Stimulated activated CD8-positive, alpha-beta memory T cell treated with anti-CD3 and anti-CD28 coated beads, Interleukin-7, amount 100 ng/mL, for 48 hours (primary cell): ENCODE measurements at regions not wholly inside any gene's neighbourhood (a gene's known extent, or its start where the extent isn't known, plus 50 kb on each side); places are given as distances from the start of the nearest gene placed in this dataset.

Source experiments
- DNase-seq, 2 donors: peaks; one replicate each; pipeline ENCODE4 v3.0.0-alpha.2; 2020; ENCODE audit warnings: low read depth in 1 of 2; ENCODE audit errors: extremely low read depth in 1 of 2

GRCh38 chr10:130729876-130730275, 581.6 kb downstream of the TCERG1L start:
- DNase-seq = no peak

DNA sequence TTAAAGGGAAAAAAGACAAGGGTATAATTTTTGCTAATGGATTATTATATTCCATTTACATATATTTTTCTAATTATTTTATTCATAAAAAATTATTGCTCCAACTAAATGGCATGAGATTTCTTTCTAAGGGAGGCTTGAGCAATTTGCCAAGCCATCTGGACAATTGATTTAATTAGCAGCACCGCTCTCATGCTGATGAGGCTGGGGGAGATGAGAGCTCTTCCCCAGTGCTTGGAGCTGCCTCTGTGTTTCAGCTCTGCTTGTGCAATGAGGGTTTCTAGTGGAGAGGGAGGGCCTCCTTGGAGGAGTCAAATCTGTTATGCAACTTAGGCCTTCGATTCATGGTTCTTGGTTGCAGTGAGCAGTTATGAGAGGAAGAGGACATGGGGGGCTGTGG, 574.3 kb downstream of the TCERG1L start:
- DNase-seq = no peak

DNA sequence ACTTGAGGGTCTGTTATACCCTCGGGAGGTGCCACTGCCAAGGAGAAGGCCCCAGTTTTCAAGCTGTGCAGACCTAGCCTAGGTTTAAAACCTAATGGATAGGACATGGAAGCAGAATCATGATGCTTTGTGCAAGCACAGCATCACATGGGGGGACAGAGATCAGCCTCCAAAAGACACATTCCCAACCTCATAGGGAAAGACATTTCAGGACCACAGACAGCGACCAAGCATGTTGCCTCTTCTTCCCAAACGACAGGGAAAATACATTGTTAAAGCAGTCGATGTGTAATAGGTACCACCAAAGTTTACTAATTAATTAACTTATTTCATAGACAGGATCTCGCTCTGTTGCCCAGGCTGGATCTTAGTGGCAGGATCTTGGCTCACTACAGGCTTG, 573.9 kb downstream of the TCERG1L start:
- DNase-seq = no peak

- DNase-seq = no peak
Measured at GRCh38 chr10:130739016-130739756, 572.3 kb downstream of the TCERG1L start.

DNA sequence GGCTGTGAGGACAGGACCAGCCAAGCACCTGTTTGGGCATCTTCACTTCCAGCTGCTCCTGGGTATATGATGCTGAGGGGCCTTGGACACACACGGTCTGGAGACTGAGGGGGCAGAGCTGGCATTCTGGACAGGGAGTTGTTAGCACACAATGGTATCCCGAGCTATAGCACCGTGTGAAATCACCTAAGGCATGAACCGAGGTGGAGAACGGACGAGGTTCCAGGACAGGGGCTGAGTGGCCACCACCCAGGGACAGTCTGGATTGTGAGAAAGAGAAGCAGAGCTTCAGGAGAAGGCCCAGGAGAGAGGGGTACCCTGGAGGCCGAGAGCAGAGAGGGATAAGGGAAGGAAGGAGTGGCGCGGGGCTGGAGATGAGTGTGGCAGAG, 571.8 kb downstream of the TCERG1L start:
- DNase-seq = no peak

- no peak for DNase-seq
Measured at GRCh38 chr10:130740166-130740565, 571.4 kb downstream of the TCERG1L start.

DNA sequence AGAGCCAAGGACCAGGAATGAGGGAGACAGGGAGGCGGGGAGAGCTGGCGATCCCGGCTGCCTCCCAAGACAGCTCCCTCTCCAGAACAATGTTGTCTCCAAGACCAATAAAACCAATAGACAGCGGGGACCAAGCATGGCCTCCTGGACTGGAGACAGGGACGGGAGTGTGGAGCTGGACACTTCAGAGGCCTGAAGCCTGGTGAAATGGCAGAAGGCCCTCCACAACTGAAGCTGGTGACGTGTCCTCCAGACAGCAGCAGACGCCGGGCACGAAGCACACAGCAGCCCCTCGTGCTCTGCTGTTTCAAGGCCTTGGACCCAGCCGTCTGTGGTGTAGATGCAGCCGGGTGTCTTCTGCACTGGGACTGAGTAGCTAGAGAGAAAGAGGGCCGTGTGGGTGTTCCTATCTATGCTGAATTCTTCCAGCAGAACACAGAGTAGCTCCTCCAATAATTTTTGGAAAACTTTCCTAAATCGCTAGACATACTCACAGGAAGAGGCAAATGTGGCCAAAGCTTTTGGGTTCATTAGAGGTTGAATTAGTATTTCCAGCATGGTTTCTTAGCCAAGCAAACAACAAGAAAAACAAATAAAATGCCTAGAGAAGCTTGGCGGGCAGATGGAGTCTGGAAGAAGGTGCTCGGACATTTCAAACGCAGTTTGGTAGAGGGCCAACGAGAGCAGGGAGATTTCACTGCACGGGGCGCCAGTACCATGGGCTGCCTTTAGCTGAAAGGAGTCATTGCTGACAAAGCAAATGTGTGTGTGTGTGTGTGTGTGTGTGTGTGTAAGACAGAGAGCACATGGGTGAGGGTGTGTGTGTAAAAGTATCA, 570.4 kb downstream of the TCERG1L start:
- DNase-seq = no peak

DNA sequence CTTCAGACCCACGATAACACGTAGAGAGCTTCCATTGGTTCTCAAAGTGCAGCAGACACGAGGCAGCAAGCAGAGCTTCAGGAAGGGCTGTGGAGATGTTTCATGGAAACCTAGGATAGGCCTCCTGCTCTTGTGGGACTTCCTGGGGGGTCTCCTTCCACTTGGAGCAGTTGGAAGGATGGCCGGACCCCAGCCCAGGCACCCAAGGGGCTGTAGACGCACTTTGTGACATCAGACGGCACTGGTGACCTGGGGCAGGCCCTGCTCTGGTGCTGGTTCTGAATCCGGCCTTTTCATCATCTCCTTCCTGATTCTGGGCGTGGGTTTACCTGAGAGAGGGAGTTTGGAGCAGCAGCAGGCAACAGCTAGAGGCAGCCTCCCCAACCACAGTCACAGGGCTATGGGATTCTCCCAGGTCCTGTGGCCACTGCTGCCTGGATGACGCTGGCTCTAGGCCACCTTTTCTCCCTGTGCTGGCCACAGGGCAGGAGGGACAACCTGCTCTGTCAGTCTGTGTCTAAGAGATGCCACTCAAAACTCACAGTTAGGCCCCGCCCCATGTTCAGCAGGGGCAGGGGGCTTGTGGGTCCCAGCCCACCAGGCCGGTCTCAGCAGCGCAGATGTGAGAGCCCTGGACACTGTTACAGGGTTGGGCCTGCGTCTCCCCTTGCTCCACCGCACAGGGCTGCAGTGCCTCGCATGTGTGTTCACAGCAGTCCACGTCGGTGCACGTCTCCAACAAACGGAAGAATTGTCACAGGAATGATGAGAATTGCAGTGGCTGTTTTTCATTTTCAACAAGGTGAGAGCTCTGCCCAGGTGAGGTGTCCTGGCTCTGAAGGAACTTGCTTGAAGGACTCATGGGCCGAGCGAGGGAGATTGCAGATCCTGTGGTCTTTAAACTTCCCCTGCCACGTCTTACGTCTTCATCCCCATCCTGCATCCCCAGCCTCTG, 569.3 kb downstream of the TCERG1L start:
- no peak for DNase-seq

DNA sequence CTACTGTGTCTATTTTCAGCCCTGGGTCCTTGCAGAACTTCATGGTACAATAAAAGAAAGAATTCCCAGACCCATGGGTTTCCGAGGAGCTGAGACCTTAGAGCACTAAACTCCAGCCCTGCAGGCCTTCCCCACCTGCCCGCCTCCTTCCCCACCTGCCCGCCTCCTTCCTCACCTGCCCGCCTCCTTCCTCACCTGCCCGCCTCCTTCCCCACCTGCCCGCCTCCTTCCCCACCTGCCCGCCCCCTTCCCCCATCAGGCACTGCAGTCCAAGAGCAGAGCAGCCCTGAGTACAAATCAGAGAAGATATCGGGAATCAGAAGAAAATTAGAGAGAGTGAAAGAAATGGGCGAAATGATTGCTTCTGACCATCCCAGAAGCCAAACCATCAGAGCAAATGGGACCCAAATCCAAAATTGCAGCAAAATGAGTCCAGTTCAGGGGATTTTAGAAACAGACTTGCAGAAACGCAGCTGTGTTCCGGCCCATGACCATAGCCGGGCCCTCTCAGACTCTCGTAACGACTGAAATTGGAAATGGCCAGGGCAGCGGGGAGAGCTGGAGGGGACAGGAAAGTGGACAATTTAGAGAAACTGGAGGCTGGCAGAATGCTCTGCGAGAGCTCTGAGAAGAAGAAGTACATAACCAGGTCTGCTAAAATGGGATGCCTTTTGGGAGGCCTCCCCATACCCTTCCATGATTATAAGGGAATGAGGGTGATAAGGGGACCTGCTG, 568.4 kb downstream of the TCERG1L start:
- no peak for DNase-seq

GRCh38 chr10:130743751-130744271, 567.7 kb downstream of the TCERG1L start:
- no peak for DNase-seq

DNA sequence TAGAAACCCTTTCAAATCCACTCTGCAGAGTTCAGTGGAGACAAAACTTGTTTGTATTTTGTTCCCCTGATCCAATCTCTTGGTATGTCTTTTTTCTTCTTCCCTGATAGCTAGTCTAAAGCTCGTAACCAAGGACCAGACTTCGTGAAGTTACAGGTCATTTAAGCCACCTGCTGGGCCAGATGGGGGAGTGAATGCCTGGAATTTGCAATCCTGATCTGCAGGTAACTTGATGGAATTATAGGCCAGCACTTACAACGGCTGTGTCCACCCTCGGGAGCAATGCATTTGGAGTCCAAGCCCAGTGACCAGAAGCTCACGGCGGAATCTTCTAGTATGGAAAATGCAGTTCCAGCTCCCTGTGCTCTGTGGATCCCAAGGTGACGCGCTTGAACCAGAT, 566.9 kb downstream of the TCERG1L start:
- no peak for DNase-seq

DNA sequence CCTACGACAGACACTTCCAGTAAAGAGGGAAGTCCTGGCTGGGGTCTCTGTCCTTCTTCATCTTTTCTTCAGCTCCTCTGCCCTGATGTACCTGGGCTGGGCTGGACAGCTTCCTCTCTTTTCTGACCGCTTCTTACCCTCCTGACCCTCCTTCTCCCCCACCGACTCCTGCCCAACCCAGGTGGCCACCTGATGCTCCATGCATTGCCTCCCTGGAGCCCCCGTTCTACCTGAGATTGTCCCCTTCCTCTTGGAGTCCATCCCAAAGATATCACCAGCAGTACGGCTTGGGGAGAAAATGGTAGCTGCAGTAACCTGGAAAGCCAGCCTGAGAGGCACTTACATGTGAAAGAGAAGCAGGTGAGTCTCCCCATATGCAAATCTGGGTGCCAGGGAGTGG, 566.3 kb downstream of the TCERG1L start:
- DNase-seq = no peak

GRCh38 chr10:130745821-130746220, 565.7 kb downstream of the TCERG1L start:
- no peak for DNase-seq

GRCh38 chr10:130746311-130746710, 565.2 kb downstream of the TCERG1L start:
- DNase-seq = no peak

DNA sequence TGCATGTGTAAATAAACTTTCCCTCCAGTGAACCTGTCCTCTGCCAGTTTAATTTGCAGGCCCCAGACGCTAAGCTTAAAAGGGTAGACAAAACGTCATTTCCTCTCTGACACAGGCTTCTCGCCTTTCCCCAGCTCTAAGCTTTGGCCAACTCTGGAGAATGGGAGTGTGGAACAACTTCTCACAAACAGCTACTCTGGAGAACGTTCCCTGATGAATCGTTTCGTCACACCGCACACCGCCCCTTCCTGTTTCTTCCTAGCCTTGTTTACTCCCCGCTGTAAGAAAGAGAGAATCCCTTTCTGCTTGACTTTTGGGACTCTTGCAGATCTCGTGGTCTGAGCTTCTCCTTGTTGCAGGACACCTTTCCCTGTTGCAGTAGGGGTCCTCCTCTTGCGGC, 564.2 kb downstream of the TCERG1L start:
- no peak for DNase-seq

GRCh38 chr10:130747946-130748345, 563.6 kb downstream of the TCERG1L start:
- DNase-seq = no peak

- DNase-seq = no peak
Measured at GRCh38 chr10:130748409-130749057, 563.0 kb downstream of the TCERG1L start.

DNA sequence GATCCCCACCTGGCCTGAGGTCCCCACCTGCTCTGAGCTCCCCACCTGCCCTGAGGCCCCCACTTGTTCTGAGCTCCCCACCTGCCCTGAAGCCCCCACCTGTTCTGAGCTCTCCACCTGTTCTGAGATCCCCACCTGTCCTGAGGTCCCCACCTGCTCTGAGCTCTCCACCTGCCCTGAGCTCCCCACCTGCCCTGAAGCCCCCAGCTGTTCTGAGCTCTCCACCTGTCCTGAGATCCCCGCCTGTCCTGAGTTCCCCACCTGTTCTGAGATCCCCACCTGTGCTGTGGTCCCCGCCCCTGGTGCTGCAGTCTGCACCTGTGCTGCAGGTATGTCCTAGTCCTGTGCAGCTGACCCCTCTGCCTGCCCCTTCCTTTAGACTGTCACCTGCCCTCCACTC, 561.6 kb downstream of the TCERG1L start:
- no peak for DNase-seq

- DNase-seq = no peak
Measured at GRCh38 chr10:130750441-130750840, 561.1 kb downstream of the TCERG1L start.
